Activated CD4-positive, alpha-beta T cell treated with anti-CD3 and anti-CD28 coated beads, Interleukin-2, amount 50 U/mL, for 24 hours (primary cell): ENCODE measurements at regions not wholly inside any gene's neighbourhood (a gene's known extent, or its start where the extent isn't known, plus 50 kb on each side); places are given as distances from the start of the nearest gene placed in this dataset.
"Not testable (repeated sequence)": the region's sequence is repeated elsewhere in the genome, so short reads cannot be mapped to it uniquely, and the experiment has no call there.

Source experiments
- DNase-seq, 2 donors: peaks; one replicate each; pipeline ENCODE4 v3.0.0-alpha.2; 2020; ENCODE audit warnings: low read depth in 1 of 2, low spot score in 1 of 2

GRCh38 chr4:127237581-127237980 is 395.2 kb upstream of the INTU start:
- DNase-seq, result no peak

- DNase-seq, result no peak
These were observed 393.7 kb upstream of the INTU start for GRCh38 chr4:127238956-127239475.

GRCh38 chr4:127239902-127240763 is 392.6 kb upstream of the INTU start:
- DNase-seq, result no peak

GRCh38 chr4:127240764-127241105 is 392.0 kb upstream of the INTU start:
- DNase-seq, result no peak

DNA sequence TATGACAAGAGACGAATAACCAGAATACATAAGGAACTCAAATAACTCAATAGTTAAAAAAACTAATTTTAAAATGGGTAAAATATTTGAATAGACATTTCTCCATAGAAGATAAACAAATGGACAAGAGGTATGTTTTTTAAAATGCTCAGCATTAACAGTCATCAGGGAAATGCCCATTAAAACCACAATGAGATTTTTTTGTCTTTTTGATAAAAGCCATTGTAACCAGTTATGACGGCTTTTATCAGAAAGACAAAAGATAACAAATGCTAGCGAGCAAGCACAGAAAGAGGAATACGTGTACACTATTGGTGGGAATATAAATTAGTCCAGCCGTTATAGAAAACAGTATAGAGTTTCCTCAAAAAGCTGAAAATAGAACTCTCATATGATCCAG is 388.2 kb upstream of the INTU start:
- no peak for DNase-seq

- no peak for DNase-seq
These were observed 385.5 kb upstream of the INTU start for GRCh38 chr4:127246963-127247952.

- no peak for DNase-seq
These were observed 383.5 kb upstream of the INTU start for GRCh38 chr4:127249066-127249766.

DNA sequence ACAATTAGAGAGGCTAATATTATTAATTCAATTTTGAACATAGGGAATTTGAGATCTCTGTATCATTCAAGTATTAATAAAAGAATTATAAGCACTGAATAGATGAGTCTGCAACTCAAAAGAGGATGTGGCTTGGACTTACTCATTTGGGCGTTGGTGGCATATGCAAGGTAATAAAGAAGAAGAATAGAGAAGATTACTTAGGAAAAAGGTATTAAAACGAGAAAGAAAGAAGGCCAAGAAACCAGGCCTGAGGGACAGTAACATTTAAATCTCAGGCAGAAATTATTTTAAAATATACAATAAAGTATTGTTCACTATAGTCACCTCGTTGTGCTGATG is 383.0 kb upstream of the INTU start:
- DNase-seq, result no peak

DNA sequence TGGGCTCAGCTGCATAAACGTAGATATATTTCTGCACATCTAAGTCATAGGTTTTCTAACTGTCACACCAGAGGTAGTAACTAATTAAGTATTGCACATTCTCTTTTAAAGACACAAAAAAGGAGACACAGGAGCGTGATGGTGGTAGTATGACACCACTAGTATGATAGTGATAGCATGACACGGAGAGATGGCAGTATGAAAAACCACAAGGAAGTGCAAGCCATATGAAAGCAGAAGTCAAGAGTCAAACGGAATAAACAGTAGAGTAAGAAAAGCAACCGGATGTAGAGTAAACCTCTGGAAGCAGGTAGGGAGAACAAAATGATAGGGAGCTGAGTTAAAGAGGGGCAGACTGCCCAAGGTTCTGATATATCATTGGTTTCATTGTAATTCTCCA is 382.2 kb upstream of the INTU start:
- no peak for DNase-seq

DNA sequence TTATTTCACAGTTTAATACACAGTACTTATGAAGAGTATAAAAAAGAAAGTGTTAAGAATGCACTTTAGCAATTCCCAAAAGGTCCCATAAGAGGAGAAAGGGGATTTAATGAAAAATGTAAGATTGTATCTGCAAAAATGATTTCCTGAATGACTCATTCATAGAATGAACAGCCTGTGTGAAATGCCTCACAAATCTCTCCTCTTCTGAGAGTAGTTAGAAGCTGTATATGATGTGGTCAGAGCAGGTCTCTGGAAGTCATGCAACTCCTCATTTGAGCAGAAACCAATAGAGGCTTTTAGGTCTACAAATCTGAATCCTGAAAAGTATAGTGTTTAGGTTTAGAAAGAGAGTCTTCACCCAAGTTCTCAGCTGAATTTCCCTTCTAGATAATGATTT is 381.3 kb upstream of the INTU start:
- no peak for DNase-seq

DNA sequence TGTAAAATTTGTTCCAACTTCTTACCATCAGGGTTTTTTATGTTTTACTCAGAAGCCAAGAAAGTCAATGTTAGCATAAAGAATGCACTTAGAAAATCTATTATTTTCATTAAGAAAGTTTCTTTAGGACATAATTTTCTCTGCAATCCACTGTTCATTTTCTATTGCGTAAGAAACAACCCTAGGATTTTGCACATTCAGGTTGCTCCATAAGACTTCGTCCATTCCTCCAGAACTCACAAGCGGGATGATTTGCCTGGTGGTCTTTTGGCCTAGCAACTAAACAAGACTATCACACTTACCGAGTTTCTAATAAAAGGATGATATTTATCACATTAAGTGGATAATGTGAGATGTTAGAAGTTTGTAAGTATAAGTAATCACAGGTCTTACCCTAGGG is 376.3 kb upstream of the INTU start:
- DNase-seq, result no peak

DNA sequence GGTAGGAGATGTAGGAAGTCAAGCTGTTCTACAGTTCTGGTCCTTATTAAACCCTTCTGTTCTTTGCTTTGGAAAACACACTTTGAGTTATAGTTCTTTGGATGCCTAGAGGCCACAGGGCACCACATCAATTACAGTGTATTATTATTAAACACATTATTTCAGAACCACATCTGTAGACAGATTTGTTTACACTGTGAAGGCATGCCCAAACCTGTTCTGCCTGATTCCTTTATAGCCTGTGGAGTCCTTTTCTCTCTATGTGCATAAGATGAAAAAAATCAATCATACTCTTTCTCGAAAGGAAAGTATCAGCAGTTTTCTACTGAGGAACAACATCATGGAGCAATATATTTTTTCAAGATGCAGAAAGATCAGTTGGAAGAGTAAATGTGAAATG is 371.3 kb upstream of the INTU start:
- DNase-seq, result no peak

DNA sequence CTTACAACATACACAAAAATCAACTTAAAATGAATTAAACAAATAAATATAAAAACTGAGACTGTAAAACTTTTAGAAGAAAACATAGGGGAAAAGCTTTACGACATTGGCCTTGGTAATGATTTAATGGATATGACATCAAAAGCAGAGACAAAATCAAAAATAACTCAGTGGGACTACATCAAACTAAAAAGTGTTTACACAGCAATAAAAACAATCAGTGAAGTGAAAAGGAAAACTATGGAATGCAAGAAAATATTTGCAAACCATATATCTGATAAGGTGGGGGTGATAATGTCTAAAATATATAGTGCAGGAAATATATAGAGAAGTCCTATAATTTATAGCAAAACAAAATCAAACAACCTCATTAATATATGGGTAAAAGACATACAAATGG is 364.4 kb upstream of the INTU start:
- DNase-seq, result no peak

GRCh38 chr4:127277023-127277422 is 355.7 kb upstream of the INTU start:
- not testable (repeated sequence) for DNase-seq

- DNase-seq, result no peak
These were observed 348.5 kb upstream of the INTU start for GRCh38 chr4:127284236-127284635.

DNA sequence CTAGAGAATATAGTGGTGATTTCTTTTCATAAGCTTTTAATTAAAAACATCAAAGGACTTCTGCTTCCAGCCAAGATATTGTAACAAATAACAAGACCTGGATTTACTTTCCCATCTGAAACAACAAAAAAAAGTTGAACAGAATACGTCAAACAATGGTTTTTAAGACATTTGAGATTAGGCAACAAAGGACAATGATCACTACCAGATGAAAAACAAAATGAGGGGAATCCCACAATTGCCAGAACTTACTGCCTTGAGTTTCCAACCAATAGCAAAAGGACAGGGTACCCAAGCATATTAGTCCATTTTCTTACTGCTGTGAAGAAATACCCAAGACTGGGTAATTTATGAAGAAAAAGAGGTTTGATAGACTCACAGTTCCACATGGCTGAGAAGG is 341.4 kb upstream of the INTU start:
- no peak for DNase-seq

GRCh38 chr4:127293496-127293895 is 339.3 kb upstream of the INTU start:
- DNase-seq, result no peak

GRCh38 chr4:127304356-127304755 is 328.4 kb upstream of the INTU start:
- DNase-seq, result no peak

- no peak for DNase-seq
These were observed 324.8 kb upstream of the INTU start for GRCh38 chr4:127307996-127308395.

DNA sequence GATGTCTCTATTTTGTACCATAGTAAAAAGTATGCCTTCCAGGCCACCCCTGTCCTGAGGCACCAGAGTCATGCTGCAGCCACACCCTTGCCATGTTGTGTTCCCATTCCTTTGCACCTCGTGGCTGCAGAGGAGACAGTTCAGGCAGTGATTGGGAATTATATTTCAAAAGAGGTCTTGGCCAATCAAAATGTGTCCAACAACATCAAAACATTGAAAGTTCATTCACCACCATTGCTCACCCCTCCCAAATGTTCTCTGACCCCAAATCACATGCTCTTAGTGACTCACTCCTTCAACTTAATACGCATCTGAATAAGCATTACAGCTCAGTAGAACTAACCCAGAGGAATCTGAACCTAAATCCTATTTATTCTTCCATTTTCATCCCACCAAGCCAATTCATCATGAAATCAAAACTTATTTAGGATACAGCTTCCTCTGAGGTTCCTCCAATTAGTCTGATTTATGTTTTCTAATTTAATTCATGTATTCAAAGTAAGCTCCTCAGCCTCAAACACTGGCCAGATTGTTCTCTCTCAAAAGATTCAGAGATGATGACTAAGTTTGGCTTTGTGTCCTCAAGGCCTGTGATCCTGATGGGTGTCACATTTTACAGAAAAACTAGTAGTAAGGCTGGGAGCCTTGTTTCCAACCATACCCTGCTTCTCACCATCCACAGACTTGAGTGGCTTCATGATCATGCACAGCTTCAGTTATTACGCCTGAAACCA is 323.2 kb upstream of the INTU start:
- no peak for DNase-seq

DNA sequence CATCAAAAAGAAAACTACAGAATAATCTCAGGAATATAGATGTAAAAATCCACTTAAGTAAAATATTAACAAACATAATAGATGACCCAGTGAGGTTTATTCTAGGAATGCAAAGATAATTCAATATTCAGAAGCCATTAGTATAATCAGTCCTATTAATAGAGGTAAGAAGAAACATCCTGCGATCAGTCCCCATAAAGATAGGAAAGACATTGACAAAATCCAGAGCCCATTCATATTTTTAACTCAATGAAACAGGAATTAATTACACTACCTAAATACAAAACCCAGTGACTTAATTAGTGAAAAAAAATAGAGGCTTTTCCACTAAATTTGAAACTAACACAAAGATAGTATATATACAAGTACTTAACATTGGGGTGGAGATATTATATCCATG is 321.4 kb upstream of the INTU start:
- DNase-seq, result no peak
